ENCODE measurements at regions not wholly inside any gene's neighbourhood (a gene's known extent, or its start where the extent isn't known, plus 50 kb on each side); places are given as distances from the start of the nearest gene placed in this dataset.

DNA sequence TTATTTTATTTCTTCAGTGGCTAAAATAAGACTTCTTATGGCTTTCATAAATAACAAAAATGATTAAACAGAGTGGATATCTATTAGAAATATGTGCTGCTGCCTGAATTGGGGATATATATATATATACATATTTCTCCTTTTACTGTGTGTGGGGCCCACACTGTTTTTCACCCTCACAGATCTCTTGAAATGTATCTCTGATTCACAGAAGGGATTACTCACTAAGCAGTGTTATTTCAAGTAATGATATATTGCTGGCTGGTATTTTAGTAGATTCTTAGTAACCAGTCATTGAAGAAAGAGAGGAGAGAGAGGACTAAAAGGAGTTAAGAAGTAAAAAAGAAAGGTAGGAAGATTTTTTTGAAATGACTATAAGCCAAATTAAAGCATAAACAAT is 308.6 kb upstream of the NRP1 start:
- Histone ChIP-seq H2BK15ac (ENCODE audit: low read length) (no peak overlapping the region), H4K91ac (replicated peaks; ENCODE audit: insufficient read length, low read length) (no peak overlapping the region), H4K20me1 (replicated peaks in 1 of 2; ENCODE audit: control insufficient read depth in 1 of 2, insufficient read depth in 2 of 2, low read length in 2 of 2) (no peaks in the 10 kb centered on the region), H3K4me3 (ENCODE audit: extremely low read depth in 1 of 4, insufficient read depth in 2 of 4, low read depth in 3 of 4, low read length in 4 of 4) (no peak overlapping the region), H3K23ac (ENCODE audit: insufficient read length) (no peak overlapping the region), H3K4me2 (ENCODE audit: insufficient read depth in 1 of 2, low read depth in 2 of 2, low read length in 2 of 2) (no peak overlapping the region), H2BK20ac (ENCODE audit: low read length) (no peak overlapping the region), H3K27me3 (replicated peaks in 1 of 4; ENCODE audit: control insufficient read depth in 3 of 4, extremely low read depth in 1 of 4, insufficient read depth in 3 of 4, low read length in 3 of 4) (no peaks in the 10 kb centered on the region), H2AFZ (ENCODE audit: low read length) (no peak overlapping the region), H3K9ac (replicated peaks in 1 of 4; ENCODE audit: extremely low read depth in 1 of 4, low read depth in 3 of 4, low read length in 3 of 4) (no peak overlapping the region), H3K14ac (ENCODE audit: insufficient read length) (no peak overlapping the region), H3K9me3 (ENCODE audit: insufficient read depth in 2 of 2, low read depth in 1 of 2, low read length in 1 of 2) (no peaks in the 10 kb centered on the region; a peak in 1 of 4 replicates), H2AK5ac (ENCODE audit: low read depth, low read length) (no peak overlapping the region), H3K36me3 (ENCODE audit: control insufficient read depth in 2 of 4, insufficient read depth in 4 of 4, low read length in 3 of 4) (no peaks in the 10 kb centered on the region), H3K56ac (replicated peaks; ENCODE audit: insufficient read length, low read depth, low read length) (no peak overlapping the region), H2BK5ac (ENCODE audit: low read depth, low read length) (no peak overlapping the region), H4K8ac (ENCODE audit: extremely low read depth, insufficient read depth, low read length) (no peak overlapping the region), H3K4ac (replicated peaks; ENCODE audit: insufficient read length, low read depth, low read length) (no peak overlapping the region), H3K27ac (ENCODE audit: low read depth, low read length) (no peak overlapping the region), H3K4me1 (replicated peaks in 1 of 4; ENCODE audit: control insufficient read depth in 3 of 4, insufficient read depth in 4 of 4, low read length in 3 of 4) (no peaks in the 10 kb centered on the region), H2BK12ac (ENCODE audit: low read depth, low read length) (no peak overlapping the region), H3K79me2 (ENCODE audit: control insufficient read depth in 1 of 2, insufficient read depth in 2 of 2, low read length in 2 of 2) (no peaks in the 10 kb centered on the region), H3K23me2 (ENCODE audit: low read depth, low read length) (no peaks in the 10 kb centered on the region), H3K79me1 (ENCODE audit: low read depth, low read length) (no peaks in the 10 kb centered on the region), H4K5ac (ENCODE audit: insufficient read length, low read depth, low read length) (no peak overlapping the region), H3K18ac (ENCODE audit: extremely low read depth, low read length) (no peak overlapping the region), H2BK120ac (replicated peaks; ENCODE audit: low read depth, low read length) (no peak overlapping the region)
- DNase-seq (ENCODE audit: low read depth in 1 of 2, low spot score in 2 of 2) (no peak), FAIRE-seq (no peak)
- ChIA-PET POLR2A (ENCODE audit: partially characterized antibody) (no interaction called here), CTCF (ENCODE audit: partially characterized antibody) (no interaction called here)
- TF ChIP-seq KDM1A (IDR thresholded peaks at IDR 0.05; ENCODE audit: borderline replicate concordance, low read length) (no peak), BCL11A (IDR thresholded peaks at IDR 0.05; ENCODE audit: low read depth in 2 of 2, low read length in 2 of 2) (no peak), EZH2 (IDR thresholded peaks at IDR 0.05; ENCODE audit: low read depth, low read length, severe bottlenecking) (no peak), CHD1 (IDR thresholded peaks at IDR 0.05; ENCODE audit: low read depth, low read length) (no peak), TAF7 (optimal IDR thresholded peaks at IDR 0.05; ENCODE audit: borderline replicate concordance, low read depth, low read length) (no peak), RXRA (IDR thresholded peaks at IDR 0.05; ENCODE audit: insufficient read depth, low read depth, low read length) (no peak), RBBP5 (IDR thresholded peaks at IDR 0.05; ENCODE audit: borderline replicate concordance, low read depth, low read length) (no peak)

Data from H1 (cell line).